Mammary epithelial cell (primary cell): ENCODE measurements at regions not wholly inside any gene's neighbourhood (a gene's known extent, or its start where the extent isn't known, plus 50 kb on each side); places are given as distances from the start of the nearest gene placed in this dataset.

Experiments
- CTCF ChIP-seq, 2 donors: IDR thresholded peaks in 1 of 2; conservative IDR thresholded peaks in 1 of 2; 2 replicates each; pipeline ENCODE4 v1.5.1; 2011 to 2012; ENCODE audit warnings: inconsistent platforms in 2 of 2, low read length in 2 of 2, mild to moderate bottlenecking in 2 of 2, control low read depth in 1 of 2, low read depth in 1 of 2; ENCODE audit not compliant: insufficient read depth in 1 of 2; ENCODE audit errors: extremely low read depth in 1 of 2
- EZH2 ChIP-seq: IDR thresholded peaks from 2 replicates; pipeline ENCODE4 v1.6.1; 2012; ENCODE audit warnings: low read length, inconsistent platforms, borderline replicate concordance

GRCh38 chr6:144617708-144618107 is 332.6 kb downstream of the UTRN start:
- no peak for TF ChIP-seq CTCF (conservative IDR thresholded peaks at IDR 0.05 in 1 of 2, IDR thresholded peaks at IDR 0.05 in 1 of 2; ENCODE audit: extremely low read depth in 1 of 2, insufficient read depth in 1 of 2, low read depth in 1 of 2, low read length in 2 of 2)
- no peak for TF ChIP-seq EZH2
